DND-41 (cell line): ENCODE measurements at regions not wholly inside any gene's neighbourhood (a gene's known extent, or its start where the extent isn't known, plus 50 kb on each side); places are given as distances from the start of the nearest gene placed in this dataset.
"Not testable (repeated sequence)": the region's sequence is repeated elsewhere in the genome, so short reads cannot be mapped to it uniquely, and the experiment has no call there.

Experiments used
- ATAC-seq: fragments of 200-7000 bp; cut with Tn5 transposase; 3 replicates; pipeline ENCODE4 v1.9.1; 2021; ENCODE audit warnings: low read depth; ENCODE audit not compliant: insufficient read depth
- DNase-seq: peaks from one replicate; pipeline ENCODE4 v3.0.0-alpha.2; 2020
- H2AFZ ChIP-seq: 2 replicates; pipeline ENCODE4 v1.6.0; 2012; ENCODE audit warnings: low read depth, low read length
- H3K27ac ChIP-seq: 2 replicates; pipeline ENCODE4 v1.5.1; 2012; ENCODE audit warnings: low read length, inconsistent platforms
- H3K27me3 ChIP-seq: fragments of 200-600 bp; sonication (generic); 2 replicates; pipeline ENCODE4 v1.6.0; 2012; ENCODE audit warnings: low read length, mild to moderate bottlenecking, inconsistent platforms; ENCODE audit not compliant: insufficient read depth, poor library complexity
- H3K36me3 ChIP-seq: 2 replicates; pipeline ENCODE4 v1.5.1; 2012; ENCODE audit warnings: low read length, inconsistent platforms; ENCODE audit not compliant: insufficient read depth
- H3K4me1 ChIP-seq: 2 replicates; pipeline ENCODE4 v1.5.1; 2012; ENCODE audit warnings: mild to moderate bottlenecking, low read length; ENCODE audit not compliant: insufficient read depth
- H3K4me2 ChIP-seq: 2 replicates; pipeline ENCODE4 v1.6.0; 2012; ENCODE audit warnings: mild to moderate bottlenecking, moderate library complexity, low read length, inconsistent platforms; ENCODE audit not compliant: insufficient read depth
- H3K4me3 ChIP-seq, 2 experiments: fragments of 200-600 bp in 1 of 2; shearing (Covaris generic) in 1 of 2; 2 replicates each; pipeline ENCODE4 v1.5.1; 2012 to 2016; ENCODE audit warnings: inconsistent platforms in 2 of 2, low read length in 2 of 2, mild to moderate bottlenecking in 2 of 2, low read depth in 1 of 2, moderate library complexity in 1 of 2
- H3K79me2 ChIP-seq: 2 replicates; pipeline ENCODE4 v1.6.0; 2012; ENCODE audit warnings: low read length, inconsistent platforms; ENCODE audit not compliant: insufficient read depth
- H3K9ac ChIP-seq: 2 replicates; pipeline ENCODE4 v1.6.0; 2012; ENCODE audit warnings: low read depth, mild to moderate bottlenecking, inconsistent platforms, low read length, moderate library complexity
- H3K9me3 ChIP-seq: 2 replicates; pipeline ENCODE4 v1.5.1; 2012; ENCODE audit warnings: low read length, moderate library complexity, mild to moderate bottlenecking, inconsistent platforms; ENCODE audit not compliant: insufficient read depth, severe bottlenecking
- H4K20me1 ChIP-seq: 2 replicates; pipeline ENCODE4 v1.6.0; 2012; ENCODE audit warnings: low read length; ENCODE audit not compliant: insufficient read depth
- CTCF ChIP-seq: IDR thresholded peaks from 2 replicates; pipeline ENCODE4 v1.5.1; 2012; ENCODE audit warnings: borderline replicate concordance, low read length, moderate library complexity, mild to moderate bottlenecking; ENCODE audit not compliant: poor library complexity, severe bottlenecking; ENCODE audit errors: extremely low read depth
- EZH2 ChIP-seq: IDR thresholded peaks from 3 replicates; pipeline ENCODE4 v1.6.1; 2012; ENCODE audit warnings: borderline replicate concordance, low read depth, mild to moderate bottlenecking, moderate library complexity, low read length, inconsistent platforms; ENCODE audit not compliant: severe bottlenecking

- Histone ChIP-seq H3K4me3 (no peak overlapping the region), H3K36me3 (no peaks in the 10 kb centered on the region), H2AFZ (no peak overlapping the region), H3K27me3 (peaks cover 1% of the 10 kb centered on the region), H3K4me2 (no peak overlapping the region), H4K20me1 (no peaks in the 10 kb centered on the region), H3K9me3 (no peaks in the 10 kb centered on the region), H3K9ac (no peak overlapping the region), H3K4me1 (no peaks in the 10 kb centered on the region), H3K27ac (no peak overlapping the region), H3K79me2 (no peaks in the 10 kb centered on the region)
- DNase-seq (no peak), ATAC-seq (no peak)
- TF ChIP-seq EZH2 (no peak), CTCF (no peak)
Observed at GRCh38 chr11:33531743-33532181, 168.9 kb downstream of the C11orf91 start.

- Histone ChIP-seq H2AFZ (no peak overlapping the region), H4K20me1 (no peaks in the 10 kb centered on the region), H3K4me2 (no peak overlapping the region), H3K4me1 (no peaks in the 10 kb centered on the region), H3K9ac (no peak overlapping the region), H3K4me3 (no peak overlapping the region), H3K36me3 (no peaks in the 10 kb centered on the region), H3K27me3 (no peaks in the 10 kb centered on the region), H3K79me2 (no peaks in the 10 kb centered on the region), H3K9me3 (no peaks in the 10 kb centered on the region), H3K27ac (no peak overlapping the region)
- no peak for TF ChIP-seq EZH2
- TF ChIP-seq CTCF, result no peak
- ATAC-seq (no peak), DNase-seq (no peak)
Observed at GRCh38 chr11:33530815-33531214, 169.8 kb downstream of the C11orf91 start.

GRCh38 chr11:33529461-33529860 lies 171.2 kb downstream of the C11orf91 start:
- H3K9me3 ChIP-seq, result no peaks in the 10 kb centered on the region
- TF ChIP-seq EZH2 (no peak), CTCF (no peak)
- H3K4me1 ChIP-seq, result no peaks in the 10 kb centered on the region
- no peak overlapping the region for H3K9ac ChIP-seq
- H3K4me3 ChIP-seq, result no peak overlapping the region
- DNase-seq (no peak), ATAC-seq (no peak)
- H2AFZ ChIP-seq, result no peak overlapping the region
- H3K36me3 ChIP-seq, result no peaks in the 10 kb centered on the region
- H3K27me3 ChIP-seq, result no peaks in the 10 kb centered on the region
- H3K4me2 ChIP-seq, result no peak overlapping the region
- H3K79me2 ChIP-seq, result no peaks in the 10 kb centered on the region
- H4K20me1 ChIP-seq, result no peaks in the 10 kb centered on the region
- H3K27ac ChIP-seq, result no peak overlapping the region

- H3K27ac ChIP-seq, ATAC-seq, H3K4me1 ChIP-seq, H3K9me3 ChIP-seq, H3K4me3 ChIP-seq, H3K36me3 ChIP-seq, H3K9ac ChIP-seq, H3K27me3 ChIP-seq, H3K79me2 ChIP-seq, H4K20me1 ChIP-seq, H3K4me2 ChIP-seq, DNase-seq, H2AFZ ChIP-seq: not testable (repeated sequence)
Observed at GRCh38 chr11:33527738-33528137, 172.9 kb downstream of the C11orf91 start.
